ENCODE measurements at regions not wholly inside any gene's neighbourhood (a gene's known extent, or its start where the extent isn't known, plus 50 kb on each side); places are given as distances from the start of the nearest gene placed in this dataset.

- H3K36me3 Mint-ChIP-seq = no peaks in the 10 kb centered on the region
- no peak overlapping the region for H3K27ac Mint-ChIP-seq
- no peak overlapping the region for H3K4me3 Mint-ChIP-seq
- no peaks in the 10 kb centered on the region for H3K9me3 Mint-ChIP-seq
- no peaks in the 10 kb centered on the region for H3K4me1 Mint-ChIP-seq
- H3K27me3 Mint-ChIP-seq = no peaks in the 10 kb centered on the region
- DNase-seq (no peak), ATAC-seq (replicated peaks) (no peak)
These were observed 76.0 kb upstream of the ITM2A start for GRCh38 chrX:79443121-79443520.

GRCh38 chrX:79440336-79440735, 73.2 kb upstream of the ITM2A start:
- Mint-ChIP-seq H3K36me3 (no peaks in the 10 kb centered on the region), H3K4me1 (no peaks in the 10 kb centered on the region), H3K9me3 (peaks cover 0 to 2% of the 10 kb centered on the region in 2 donors), H3K4me3 (no peak overlapping the region), H3K27me3 (peaks cover 0 to under 1% of the 10 kb centered on the region in 2 donors), H3K27ac (no peak overlapping the region)
- ATAC-seq (replicated peaks) = no peak
- no peak for DNase-seq
